GM12878 (cell line): ENCODE measurements at regions not wholly inside any gene's neighbourhood (a gene's known extent, or its start where the extent isn't known, plus 50 kb on each side); places are given as distances from the start of the nearest gene placed in this dataset.
A peak's percentile ranks its signal among the peaks of the same experiment; 100 is the strongest.

Experiments used
- BRCA1 ChIP-seq: IDR thresholded peaks from 2 replicates; pipeline ENCODE4 v1.6.1; 2011; ENCODE audit warnings: low read depth, low read length, improper control_type of control experiment
- CHD4 ChIP-seq: fragments of 200-600 bp; sonication (generic); IDR thresholded peaks from 2 replicates; pipeline ENCODE4 v1.6.1; 2016; ENCODE audit warnings: mild to moderate bottlenecking
- CTCF ChIP-seq, 3 experiments: IDR thresholded peaks in 2 of 3; conservative IDR thresholded peaks in 1 of 3; 2 replicates each; pipeline ENCODE4 v1.5.1; 2011; ENCODE audit warnings: low read depth in 3 of 3, low read length in 3 of 3, mild to moderate bottlenecking in 3 of 3, control low read depth in 2 of 3, moderate library complexity in 2 of 3, inconsistent platforms in 1 of 3, mixed read lengths in 1 of 3; ENCODE audit not compliant: control insufficient read depth in 2 of 3, insufficient read depth in 1 of 3; ENCODE audit errors: extremely low read depth in 1 of 3
- FOXK2 ChIP-seq: fragments of 450-650 bp; IDR thresholded peaks from 2 replicates; pipeline ENCODE4 v1.6.1; 2017; ENCODE audit warnings: mild to moderate bottlenecking, moderate library complexity
- GATAD2B ChIP-seq: fragments of 450-650 bp; conservative IDR thresholded peaks from 2 replicates; pipeline ENCODE4 v1.6.1; 2017; ENCODE audit warnings: low read depth, mild to moderate bottlenecking, moderate library complexity
- HDGF ChIP-seq: fragments of 450-650 bp; IDR thresholded peaks from 2 replicates; pipeline ENCODE4 v1.6.1; 2016; ENCODE audit warnings: antibody characterized with exemption
- IKZF1 ChIP-seq: fragments of 450-650 bp; conservative IDR thresholded peaks from 2 replicates; pipeline ENCODE4 v1.6.1; 2017; ENCODE audit warnings: antibody characterized with exemption, mild to moderate bottlenecking
- KLF5 ChIP-seq: fragments of 450-650 bp; IDR thresholded peaks from 2 replicates; pipeline ENCODE4 v1.6.1; 2014; ENCODE audit warnings: mild to moderate bottlenecking; ENCODE audit not compliant: partially characterized antibody
- LARP7 ChIP-seq: fragments of 450-650 bp; IDR thresholded peaks from 2 replicates; pipeline ENCODE4 v1.6.1; 2017; ENCODE audit warnings: mild to moderate bottlenecking
- NBN ChIP-seq: fragments of 450-650 bp; IDR thresholded peaks from 2 replicates; pipeline ENCODE4 v1.6.1; 2016
- NFYB ChIP-seq: IDR thresholded peaks from 2 replicates; pipeline ENCODE4 v1.6.1; 2011; ENCODE audit warnings: low read depth, mild to moderate bottlenecking, low read length, improper control_type of control experiment, moderate library complexity; ENCODE audit not compliant: insufficient read depth
- PAX8 ChIP-seq: fragments of 450-650 bp; IDR thresholded peaks from 2 replicates; pipeline ENCODE4 v1.6.1; 2017; ENCODE audit warnings: mild to moderate bottlenecking, moderate library complexity
- RAD51 ChIP-seq: fragments of 450-650 bp; IDR thresholded peaks from 2 replicates; pipeline ENCODE4 v1.6.1; 2016; ENCODE audit warnings: moderate library complexity, mild to moderate bottlenecking, inconsistent platforms
- RB1 ChIP-seq: fragments of 450-650 bp; formaldehyde crosslinking; IDR thresholded peaks from 2 replicates; pipeline ENCODE4 v1.6.1; 2017; ENCODE audit warnings: mild to moderate bottlenecking, borderline replicate concordance
- RELB ChIP-seq: fragments of 450-650 bp; IDR thresholded peaks from 2 replicates; pipeline ENCODE4 v1.6.1; 2017; ENCODE audit warnings: low read depth, mild to moderate bottlenecking, moderate library complexity
- RUNX3 ChIP-seq: IDR thresholded peaks from 2 replicates; pipeline ENCODE4 v1.6.1; 2012; ENCODE audit warnings: low read length, inconsistent platforms
- SIN3A ChIP-seq: IDR thresholded peaks from 2 replicates; pipeline ENCODE4 v1.6.1; 2012; ENCODE audit warnings: low read depth, low read length, improper control_type of control experiment
- SMARCA5 ChIP-seq: fragments of 450-650 bp; IDR thresholded peaks from 2 replicates; pipeline ENCODE4 v1.6.1; 2017; ENCODE audit warnings: mild to moderate bottlenecking
- TCF12 ChIP-seq: IDR thresholded peaks from 2 replicates; pipeline ENCODE4 v1.6.1; 2011; ENCODE audit warnings: low read depth, mild to moderate bottlenecking, low read length
- USF1 ChIP-seq: IDR thresholded peaks from 2 replicates; pipeline ENCODE4 v1.6.1; 2011; ENCODE audit warnings: borderline replicate concordance, low read depth, mild to moderate bottlenecking, moderate library complexity, mixed read lengths, low read length; ENCODE audit not compliant: insufficient read depth; ENCODE audit errors: extremely low read length
- ZBTB33 ChIP-seq: fragments of 450-650 bp; IDR thresholded peaks from 2 replicates; pipeline ENCODE4 v1.6.1; 2017; ENCODE audit warnings: mild to moderate bottlenecking
- ZNF592 ChIP-seq: fragments of 450-650 bp; IDR thresholded peaks from 2 replicates; pipeline ENCODE4 v1.6.1; 2017; ENCODE audit warnings: mild to moderate bottlenecking, moderate library complexity

GRCh38 chr15:95929232-95929846 lies 401.2 kb upstream of the NR2F2 start (continued):
- TF ChIP-seq ZNF592 (peak; percentile 74; the same call in 1 of the 2 replicates), NBN (0 out of 2 replicates have a peak, but pooled peaks have one; percentile 22), BRCA1 (no peak), KLF5 (no peak), SIN3A (no peak), HDGF (no peak), RB1 (no peak), CTCF (IDR thresholded peaks at IDR 0.05 in 2 of 3, conservative IDR thresholded peaks at IDR 0.05 in 1 of 3; ENCODE audit: control insufficient read depth in 2 of 3, extremely low read depth in 1 of 3, insufficient read depth in 1 of 3, low read depth in 3 of 3, low read length in 3 of 3) (no peak), CHD4 (no peak), IKZF1 (peak; percentile 82), RAD51 (peak; percentile 98), PAX8 (no peak), USF1 (peak; percentile 17), ZBTB33 (0 out of 2 replicates have a peak, but pooled peaks have one; percentile 24), FOXK2 (no peak), GATAD2B (peak; percentile 55), RUNX3 (peak; percentile 81), TCF12 (peak; percentile 87), LARP7 (no peak), NFYB (no peak), SMARCA5 (peak; percentile 9; the same call in 1 of the 2 replicates), RELB (peak; percentile 56; the same call in 1 of the 2 replicates)
